Stimulated activated CD4-positive, alpha-beta T cell treated with anti-CD3 and anti-CD28 coated beads, Interleukin-15, amount 100 ng/mL, for 1 hour (primary cell): ENCODE measurements at regions not wholly inside any gene's neighbourhood (a gene's known extent, or its start where the extent isn't known, plus 50 kb on each side); places are given as distances from the start of the nearest gene placed in this dataset.
"Not testable (repeated sequence)": the region's sequence is repeated elsewhere in the genome, so short reads cannot be mapped to it uniquely, and the experiment has no call there.

Experiments
- DNase-seq, 2 donors: peaks; one replicate each; pipeline ENCODE4 v3.0.0-alpha.2; 2020; ENCODE audit warnings: low read depth in 1 of 2, low spot score in 1 of 2

- no peak for DNase-seq
These were observed 1179.6 kb downstream of the HACE1 start for GRCh38 chr6:103680116-103680515.

- no peak for DNase-seq
These were observed 1182.4 kb downstream of the HACE1 start for GRCh38 chr6:103677290-103677689.

DNA sequence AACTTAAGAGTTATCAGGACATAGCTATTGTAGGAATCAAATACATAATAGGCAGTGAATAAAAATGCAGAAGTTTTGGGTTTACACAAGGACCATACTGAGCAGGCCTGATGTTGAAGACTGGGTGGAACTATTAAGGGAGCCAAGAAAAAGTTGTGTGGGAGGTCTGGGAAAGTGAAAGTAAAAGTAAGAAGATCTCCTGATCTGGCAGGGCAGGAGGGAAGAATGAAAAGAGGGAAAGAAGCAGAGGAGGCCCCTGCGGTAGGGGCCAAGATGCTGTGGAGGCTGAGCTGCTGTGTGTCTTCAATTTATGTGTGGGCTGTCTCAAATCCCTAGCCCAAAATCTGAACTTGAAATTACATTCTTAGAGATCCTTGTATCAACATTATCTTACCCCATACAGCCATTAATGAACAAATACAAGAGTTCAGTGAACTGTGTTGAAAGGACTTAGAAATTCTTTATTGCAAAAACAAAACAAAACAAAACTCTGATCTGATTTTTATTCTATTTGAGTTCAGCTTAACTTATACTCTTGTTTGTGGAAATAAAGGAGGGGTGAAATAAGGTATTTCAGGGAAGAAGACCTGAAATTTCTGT lies 1183.8 kb downstream of the HACE1 start:
- DNase-seq = no peak

DNA sequence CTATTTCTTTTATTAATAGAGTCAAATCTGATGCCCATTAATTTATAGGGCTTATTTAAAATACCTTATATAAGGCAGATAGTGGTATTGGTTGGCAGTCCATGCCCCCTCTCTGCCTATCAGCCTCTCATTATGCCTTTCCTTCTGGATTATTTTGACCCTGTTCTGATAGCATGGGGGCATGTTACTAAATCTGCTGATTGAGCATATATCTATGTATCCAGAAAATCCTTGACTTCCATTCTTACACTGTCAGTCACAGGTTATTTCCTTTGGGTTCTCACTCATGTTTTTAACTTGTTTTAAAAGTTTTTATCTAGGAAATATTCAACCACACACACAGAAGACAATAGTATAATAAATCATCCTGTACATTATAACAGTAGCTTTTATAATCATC lies 1184.9 kb downstream of the HACE1 start:
- DNase-seq = no peak

DNA sequence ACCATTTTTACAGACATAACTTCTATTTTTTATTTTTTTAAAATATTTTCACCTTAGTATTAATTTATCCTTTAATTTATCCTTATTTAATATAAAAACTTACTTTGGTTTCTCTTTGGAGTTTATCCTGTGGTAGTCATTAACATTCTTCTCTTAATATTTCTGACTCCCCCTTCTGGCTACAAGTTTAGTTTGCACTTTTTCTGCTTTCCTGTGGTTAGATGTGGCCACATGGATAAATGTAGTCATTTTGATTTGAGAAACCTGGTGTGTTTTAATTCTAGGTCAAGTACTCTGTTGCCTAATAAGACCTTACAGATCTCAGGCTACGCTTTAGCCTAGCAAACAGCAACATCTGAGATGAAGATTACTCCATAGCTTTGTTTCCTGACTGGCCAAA lies 1187.5 kb downstream of the HACE1 start:
- DNase-seq = no peak

DNA sequence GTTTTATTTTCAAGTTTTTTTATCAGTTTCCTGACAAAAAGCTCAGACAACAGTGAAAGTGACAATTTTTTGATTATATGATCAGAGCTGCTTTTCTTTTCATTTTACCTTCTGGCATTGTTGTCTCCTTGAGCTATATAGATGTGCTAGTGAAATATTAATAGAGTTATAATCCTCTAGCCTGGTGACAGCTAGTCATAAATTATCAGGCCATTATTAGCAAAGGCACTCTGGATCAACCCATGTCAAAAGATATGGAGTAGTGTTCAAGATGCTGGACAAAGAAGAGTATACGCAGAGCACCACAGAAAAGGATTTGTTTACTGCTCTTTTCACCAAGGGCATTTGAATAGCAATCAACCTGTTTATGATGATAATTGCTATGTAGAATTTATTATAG lies 1230.1 kb downstream of the HACE1 start:
- DNase-seq = no peak

GRCh38 chr6:103617642-103618041 lies 1242.1 kb downstream of the HACE1 start:
- DNase-seq = no peak

GRCh38 chr6:103587722-103588121 lies 1272.0 kb downstream of the HACE1 start:
- DNase-seq = no peak

GRCh38 chr6:103578115-103578514 lies 1281.6 kb downstream of the HACE1 start:
- no peak for DNase-seq

DNA sequence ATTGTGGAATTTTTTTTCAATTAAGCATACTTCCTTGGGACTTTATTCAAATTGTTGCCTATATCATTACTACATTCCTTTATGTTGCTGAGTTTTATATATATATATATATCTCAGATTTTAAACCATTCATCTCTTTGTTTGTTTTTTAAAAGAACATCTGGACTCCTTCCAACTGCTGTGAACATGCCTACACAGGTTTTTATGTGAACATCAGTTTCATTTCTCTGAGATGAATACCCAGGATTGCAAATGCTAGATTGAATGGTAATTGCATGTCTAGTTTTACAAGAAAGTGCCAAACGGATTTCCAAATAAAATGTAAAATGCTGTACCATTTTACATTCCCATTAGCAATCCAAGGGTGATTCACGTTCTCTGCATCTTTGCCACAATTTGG lies 1289.3 kb downstream of the HACE1 start:
- no peak for DNase-seq

GRCh38 chr6:103554911-103555310 lies 1304.8 kb downstream of the HACE1 start:
- no peak for DNase-seq

DNA sequence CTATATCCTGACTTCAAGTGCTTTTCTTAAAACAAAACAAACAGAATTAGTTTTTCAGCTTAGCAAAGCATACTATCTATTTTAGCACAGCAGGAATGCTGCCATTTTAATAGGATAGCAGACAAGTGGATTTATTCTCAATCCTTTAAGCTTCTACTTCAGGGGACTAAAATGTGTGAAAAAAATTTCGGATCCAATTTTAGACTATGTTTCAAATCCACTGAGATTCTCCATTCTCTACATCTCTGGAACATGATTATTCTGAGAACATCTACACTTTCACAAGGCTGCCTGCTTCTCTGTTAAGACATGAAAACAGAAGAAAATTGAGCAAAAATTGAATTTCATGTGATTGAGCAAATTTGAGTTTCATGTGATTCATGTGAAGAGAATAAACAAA lies 1321.3 kb downstream of the HACE1 start:
- no peak for DNase-seq

DNA sequence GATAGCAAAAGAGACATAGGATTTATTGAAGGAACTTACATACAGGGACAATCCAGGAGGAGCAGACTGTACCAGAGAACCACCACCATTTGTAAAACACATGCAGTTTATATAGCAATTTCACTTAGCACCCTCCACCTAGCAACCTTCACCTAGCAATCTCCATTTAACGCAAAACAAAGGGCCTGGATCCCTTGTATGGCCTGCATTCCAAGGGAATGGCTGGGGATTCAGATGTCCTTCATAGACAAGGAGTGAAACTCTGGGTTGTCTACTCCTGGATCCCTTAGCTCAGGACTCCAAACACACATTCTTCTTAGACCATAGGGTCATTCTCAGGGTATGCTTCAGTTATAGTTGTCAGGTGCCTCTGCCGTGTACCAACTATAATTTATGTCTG lies 1324.9 kb downstream of the HACE1 start:
- DNase-seq = no peak

GRCh38 chr6:103534095-103534494 lies 1325.6 kb downstream of the HACE1 start:
- DNase-seq = no peak

- no peak for DNase-seq
These were observed 1337.7 kb downstream of the HACE1 start for GRCh38 chr6:103522045-103522444.

DNA sequence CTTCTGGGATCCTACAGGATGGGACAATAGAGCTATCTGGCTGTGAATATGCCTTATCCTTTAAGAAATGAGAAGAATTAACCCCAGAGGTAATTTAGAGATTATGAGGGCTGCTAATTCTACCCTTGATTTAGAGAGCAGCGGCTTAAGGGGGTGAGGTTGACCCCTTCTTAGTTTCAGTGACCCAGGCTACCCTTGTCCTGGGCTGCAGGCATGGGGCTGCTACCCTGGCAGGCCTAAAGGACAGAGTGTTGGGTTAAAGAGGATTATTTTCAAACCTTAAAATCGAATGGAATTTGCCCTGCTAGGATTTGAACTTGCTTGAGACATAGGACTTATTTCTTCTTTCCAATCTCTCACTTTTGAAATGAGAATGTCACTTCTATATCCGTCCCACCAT lies 1343.4 kb downstream of the HACE1 start:
- DNase-seq = no peak

GRCh38 chr6:103507052-103507451 lies 1352.7 kb downstream of the HACE1 start:
- DNase-seq = no peak

DNA sequence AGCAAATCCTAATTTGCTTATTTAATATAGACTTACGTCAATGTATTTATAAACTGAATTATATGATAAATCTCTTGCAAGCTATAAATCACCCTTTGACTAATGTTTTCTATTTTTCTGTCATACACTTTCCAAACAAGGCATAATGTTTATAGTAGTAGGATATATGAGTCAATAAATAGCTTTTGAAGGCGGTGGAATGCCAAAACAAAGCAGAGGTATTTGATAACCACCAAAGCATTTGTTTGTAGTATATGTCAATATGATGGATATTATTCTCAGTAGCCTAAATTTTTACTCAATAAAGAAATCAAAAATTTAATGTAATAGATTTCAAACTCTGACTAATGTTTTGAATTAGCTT lies 1354.6 kb downstream of the HACE1 start:
- no peak for DNase-seq

GRCh38 chr6:103504501-103505154 lies 1355.1 kb downstream of the HACE1 start:
- no peak for DNase-seq

DNA sequence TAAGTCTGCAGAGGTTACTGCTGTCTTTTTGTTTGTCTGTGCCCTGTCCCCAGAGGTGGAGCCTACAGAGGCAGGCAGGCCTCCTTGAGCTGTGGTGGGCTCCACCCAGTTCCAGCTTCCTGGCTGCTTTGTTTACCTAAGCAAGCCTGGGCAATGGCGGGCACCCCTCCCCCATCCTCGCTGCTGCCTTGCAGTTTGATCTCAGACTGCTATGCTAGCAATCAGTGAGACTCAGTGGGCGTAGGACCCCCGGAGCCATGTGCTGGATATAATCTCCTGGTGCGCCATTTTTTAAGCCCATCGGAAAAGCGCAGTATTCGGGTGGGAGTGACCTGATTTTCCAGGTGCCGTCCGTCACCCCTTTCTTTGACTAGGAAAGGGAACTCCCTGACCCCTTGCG lies 1363.1 kb downstream of the HACE1 start:
- not testable (repeated sequence) for DNase-seq

GRCh38 chr6:103456652-103457051 lies 1403.1 kb downstream of the HACE1 start:
- no peak for DNase-seq

DNA sequence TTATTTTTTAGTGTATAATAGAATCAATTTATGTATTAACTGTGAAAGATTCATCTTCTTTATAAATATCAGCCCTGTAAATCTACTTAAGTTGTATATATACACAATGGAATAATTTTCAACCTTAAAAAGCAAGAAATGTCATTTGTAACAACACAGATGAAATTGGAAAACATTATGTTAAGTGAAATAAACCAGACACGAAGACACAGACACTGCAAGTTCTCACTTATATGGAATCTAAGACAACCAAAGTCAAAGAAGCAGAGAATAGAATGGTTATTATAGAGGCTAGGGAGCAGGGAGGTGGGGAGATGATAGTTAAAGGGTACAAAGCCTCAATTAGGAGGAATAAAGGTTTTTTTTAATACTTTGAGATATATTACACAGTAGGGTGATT lies 1404.4 kb downstream of the HACE1 start:
- DNase-seq = no peak

GRCh38 chr6:103409475-103409874 lies 1450.2 kb downstream of the HACE1 start:
- DNase-seq = no peak
